K562 (cell line): ENCODE measurements at regions not wholly inside any gene's neighbourhood (a gene's known extent, or its start where the extent isn't known, plus 50 kb on each side); places are given as distances from the start of the nearest gene placed in this dataset.

Experiments used
- ATAC-seq: fragments of 200-7000 bp; cut with Tn5 transposase; 3 replicates; pipeline ENCODE4 v1.9.1; 2020; ENCODE audit warnings: moderate library complexity
- BruUV-seq: library from RNA; stranded (reverse); fragments of 400-500 nt; replicated peaks from 2 replicates; lab custom pipeline; 2021; lab: Mats Ljungman, UMichigan
- CTCF ChIA-PET: fragments of 300-600 bp; formaldehyde crosslinking; extraction: SDS; loops from one replicate; lab custom pipeline; 2021; ENCODE audit warnings: low intra/inter-chr PET ratio; lab: Yijun Ruan, JAX
- POLR2A ChIA-PET: fragments of 300-600, 350-650 bp; sonication (Branson Sonifier 250); formaldehyde crosslinking; extraction: SDS; loops from one replicate; lab custom pipeline; 2021; ENCODE audit warnings: antibody characterized with exemption, inconsistent platforms; lab: Yijun Ruan, JAX
- DNase-seq, 4 experiments: peaks; one replicate each; pipeline versions ENCODE4 v3.0.0 to v3.0.0-alpha.2; 2011 to 2018; ENCODE audit warnings: low spot score in 3 of 4, mixed read lengths in 3 of 4; ENCODE audit errors: extremely low read depth in 1 of 4
- FAIRE-seq: peaks from 2 replicates; lab custom pipeline; 2011; peaks lifted over from hg19 to GRCh38; lab: Jason Lieb, UNC
- H2AFZ ChIP-seq: 2 replicates; pipeline ENCODE4 v1.6.0; 2011; ENCODE audit warnings: low read depth, low read length, control low read depth, inconsistent platforms
- H3K27ac ChIP-seq: fragments of 200-600 bp; 3 replicates; pipeline ENCODE4 v1.8.0; 2011; ENCODE audit warnings: low read depth, mild to moderate bottlenecking, control low read depth, inconsistent platforms, low read length, moderate library complexity, mixed read lengths; ENCODE audit errors: extremely low read depth
- H3K27me3 ChIP-seq, 2 experiments: fragments of 300-600 bp in 1 of 2; 2 replicates in 1 of 2; 3 replicates in 1 of 2; pipeline versions ENCODE4 v1.6.0 to v1.8.0; 2011; ENCODE audit warnings: inconsistent platforms in 2 of 2, low read length in 2 of 2, mild to moderate bottlenecking in 1 of 2, mixed read lengths in 1 of 2, moderate library complexity in 1 of 2; ENCODE audit not compliant: control insufficient read depth in 2 of 2, insufficient read depth in 2 of 2
- H3K36me3 ChIP-seq: fragments of 300-600 bp; 3 replicates; pipeline ENCODE4 v1.8.0; 2011; ENCODE audit warnings: mild to moderate bottlenecking, low read length, inconsistent platforms; ENCODE audit not compliant: control insufficient read depth, insufficient read depth
- H3K4me1 ChIP-seq, 2 experiments: fragments of 200-600 bp in 1 of 2; replicated peaks in 1 of 2; 2 replicates in 1 of 2; 3 replicates in 1 of 2; pipeline versions ENCODE4 v1.5.1 to v1.8.0; 2011; ENCODE audit warnings: inconsistent platforms in 2 of 2, low read length in 2 of 2, mild to moderate bottlenecking in 1 of 2, mixed read lengths in 1 of 2, moderate library complexity in 1 of 2; ENCODE audit not compliant: control insufficient read depth in 2 of 2, insufficient read depth in 2 of 2
- H3K4me2 ChIP-seq: 2 replicates; pipeline ENCODE4 v1.6.1; 2011; ENCODE audit warnings: low read length, control low read depth, inconsistent platforms, mixed read lengths; ENCODE audit not compliant: insufficient read depth
- H3K4me3 ChIP-seq: fragments of 200-600 bp; sonication (generic), shearing (Covaris generic); 2 replicates; pipeline ENCODE4 v1.5.1; 2016; ENCODE audit warnings: control low read depth, inconsistent platforms
- H3K79me2 ChIP-seq: fragments of 200-600 bp; 3 replicates; pipeline ENCODE4 v1.8.0; 2011; ENCODE audit warnings: low read length, inconsistent platforms; ENCODE audit not compliant: control insufficient read depth, insufficient read depth
- H3K9ac ChIP-seq, 2 experiments: 2 replicates each; pipeline versions ENCODE4 v1.6.0 to v1.6.1; 2011; ENCODE audit warnings: low read depth in 2 of 2, low read length in 2 of 2, control low read depth in 1 of 2, inconsistent platforms in 1 of 2, mild to moderate bottlenecking in 1 of 2, mixed read lengths in 1 of 2; ENCODE audit not compliant: insufficient read depth in 1 of 2
- H3K9me1 ChIP-seq: one replicate; pipeline ENCODE4 v1.6.0; 2011; ENCODE audit warnings: inconsistent platforms, mild to moderate bottlenecking, low read length, moderate library complexity; ENCODE audit not compliant: control insufficient read depth, insufficient read depth
- H3K9me3 ChIP-seq: replicated peaks from 2 replicates; pipeline ENCODE4 v1.5.1; 2011; ENCODE audit warnings: low read depth, low read length, inconsistent platforms; ENCODE audit not compliant: control insufficient read depth, insufficient read depth
- H4K20me1 ChIP-seq: replicated peaks from 2 replicates; pipeline ENCODE4 v1.6.1; 2011; ENCODE audit warnings: low read length, inconsistent platforms, mixed read lengths; ENCODE audit not compliant: control insufficient read depth, insufficient read depth
- ADNP ChIP-seq: fragments of 200-800 bp; sonication (Bioruptor generic); IDR thresholded peaks from 2 replicates; pipeline ENCODE4 v1.6.1; 2016; ENCODE audit warnings: missing genetic modification characterization, missing compliant biosample characterization
- CBX8 ChIP-seq: fragments of 200-600 bp; sonication (generic); IDR thresholded peaks from 2 replicates; pipeline ENCODE4 v1.6.1; 2012; ENCODE audit warnings: borderline replicate concordance, mixed run types, low read depth, mild to moderate bottlenecking, moderate library complexity, mixed read lengths, low read length, control low read depth, inconsistent platforms; ENCODE audit not compliant: poor library complexity, severe bottlenecking; ENCODE audit errors: extremely low read depth
- CHD1 ChIP-seq: fragments of 200-600 bp; sonication (generic); IDR thresholded peaks from one replicate; pipeline ENCODE4 v1.6.1; 2012; ENCODE audit warnings: mild to moderate bottlenecking, moderate library complexity, low read length, inconsistent platforms
- E2F1 ChIP-seq: sonication (generic); formaldehyde crosslinking; IDR thresholded peaks from 2 replicates; pipeline ENCODE4 v1.8.1; 2023; ENCODE audit warnings: mild to moderate bottlenecking, missing genetic modification reagents, moderate library complexity
- ELF2 ChIP-seq: fragments of 250-450 bp; sonication (Bioruptor Pico); IDR thresholded peaks from 2 replicates; pipeline ENCODE4 v1.5.0; 2021; ENCODE audit warnings: mild to moderate bottlenecking
- IRF9 ChIP-seq: fragments of 450-650 bp; IDR thresholded peaks from 2 replicates; pipeline ENCODE4 v1.6.1; 2016; ENCODE audit warnings: missing biosample characterization, missing genetic modification characterization
- MCM7 ChIP-seq, 2 experiments: fragments of 450-650 bp; IDR thresholded peaks; 2 replicates each; pipeline ENCODE4 v1.6.1; 2016 to 2018
- NELFE ChIP-seq: IDR thresholded peaks from 2 replicates; pipeline ENCODE4 v1.6.1; 2011; ENCODE audit warnings: mild to moderate bottlenecking; ENCODE audit not compliant: insufficient read depth, insufficient read length
- NFE2 ChIP-seq: IDR thresholded peaks from 2 replicates; pipeline ENCODE4 v1.6.1; 2014; ENCODE audit warnings: antibody characterized with exemption, low read depth
- PHF8 ChIP-seq: fragments of 200-600 bp; sonication (generic); IDR thresholded peaks from 2 replicates; pipeline ENCODE4 v1.6.1; 2012; ENCODE audit warnings: mixed run types, mild to moderate bottlenecking, inconsistent platforms, low read length, moderate library complexity, borderline replicate concordance
- RBM34 ChIP-seq: fragments of 200-400 bp; formaldehyde crosslinking; IDR thresholded peaks from 2 replicates; pipeline ENCODE4 v1.6.1; 2018; ENCODE audit warnings: low read length, borderline replicate concordance; ENCODE audit not compliant: insufficient read depth
- SIRT6 ChIP-seq: IDR thresholded peaks from one replicate; pipeline ENCODE4 v1.6.1; 2012; ENCODE audit warnings: low read depth, mild to moderate bottlenecking, control low read depth, inconsistent platforms, low read length, moderate library complexity
- SLC30A9 ChIP-seq: fragments of 250-450 bp; sonication (Bioruptor Pico); IDR thresholded peaks from 2 replicates; pipeline ENCODE4 v1.8.0; 2022; ENCODE audit warnings: mild to moderate bottlenecking, moderate library complexity
- SNIP1 ChIP-seq: fragments of 450-650 bp; IDR thresholded peaks from 2 replicates; pipeline ENCODE4 v1.7.1; 2017; ENCODE audit warnings: low read depth, mild to moderate bottlenecking
- THRB ChIP-seq: fragments of 450-650 bp; formaldehyde crosslinking; conservative IDR thresholded peaks from 2 replicates; pipeline ENCODE4 v1.4.0; 2022; ENCODE audit warnings: mild to moderate bottlenecking, missing genetic modification characterization
- ZFP30 ChIP-seq: fragments of 250-450 bp; sonication (Bioruptor Pico); IDR thresholded peaks from 2 replicates; pipeline ENCODE4 v1.8.0; 2022; ENCODE audit warnings: moderate library complexity, mild to moderate bottlenecking, inconsistent platforms, borderline replicate concordance
- ZNF224 ChIP-seq: sonication (generic); formaldehyde crosslinking; IDR thresholded peaks from 2 replicates; pipeline ENCODE4 v1.8.0; 2022; ENCODE audit warnings: mild to moderate bottlenecking, missing genetic modification reagents
- ZNF431 ChIP-seq: sonication (generic); formaldehyde crosslinking; IDR thresholded peaks from 2 replicates; pipeline ENCODE4 v1.8.0; 2022; ENCODE audit warnings: mild to moderate bottlenecking, missing genetic modification reagents
- ZNF77 ChIP-seq: fragments of 250-450 bp; sonication (Bioruptor Pico); IDR thresholded peaks from 2 replicates; pipeline ENCODE4 v1.5.0; 2020
- WGBS: fragments of 100-300 bp; shearing (Covaris generic); methylation state at CpG from one replicate; pipeline ENCODE4 v1.1.6; 2016; ENCODE audit warnings: low coverage, mixed read lengths; ENCODE audit not compliant: insufficient coverage; ENCODE audit errors: missing lambda C conversion rate; 5-methylcytosine and 5-hydroxymethylcytosine counted together
- in situ Hi-C: fragments of 300-500 bp; cut with MboI; formaldehyde crosslinking; loops from 4 replicates; pipeline ENCODE4 v1.15.0; 2018; ENCODE audit warnings: inconsistent platforms, mixed read lengths
- intact Hi-C: fragments of 100-400 bp; cut with micrococcal nuclease; formaldehyde crosslinking; loops from 2 replicates; pipeline ENCODE4 v1.14.2; 2022

DNA sequence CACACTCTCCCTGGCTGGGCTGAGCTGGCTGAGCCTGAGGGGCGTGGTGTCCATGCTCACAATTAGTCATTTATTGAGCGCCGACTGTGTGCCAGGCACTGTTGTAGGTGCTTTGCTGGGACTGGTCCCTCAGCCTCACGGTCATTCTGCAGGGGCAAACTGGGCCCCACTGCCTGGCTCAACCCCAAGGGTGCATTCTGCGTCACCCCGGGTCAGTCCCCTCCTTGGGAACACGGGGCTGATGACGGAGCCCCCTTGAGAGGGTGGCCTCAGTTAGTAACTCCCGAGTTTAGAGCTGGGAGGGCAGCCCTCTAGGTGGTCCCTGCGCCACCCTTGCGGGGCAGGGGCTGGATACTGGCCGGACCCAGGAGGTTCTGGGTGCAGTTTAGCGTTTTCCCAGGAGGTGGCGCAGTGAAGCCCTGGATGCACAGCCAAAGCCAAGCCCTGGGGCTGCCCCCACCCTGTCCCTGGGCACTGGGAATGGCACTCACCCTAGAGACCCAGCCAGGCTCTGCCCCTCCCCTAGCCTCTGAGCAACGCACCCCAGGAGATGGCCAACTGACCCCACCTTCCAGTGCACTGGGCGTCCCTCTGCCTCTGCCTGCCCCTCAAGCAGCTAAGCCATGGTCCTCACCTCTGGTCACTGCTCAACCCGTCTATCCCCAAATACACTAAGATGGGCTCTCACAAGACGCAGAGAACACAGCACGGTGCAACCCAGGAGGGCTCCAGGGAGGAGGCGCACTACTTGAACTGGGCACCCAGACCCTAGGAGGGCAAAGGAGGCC, 243.2 kb upstream of the GSE1 start:
- peak overlapping the region; percentile 13 to 84; a peak in 3 of 4 replicates for H3K9ac ChIP-seq
- H3K4me2 ChIP-seq: no peak overlapping the region
- in situ Hi-C loops: loop anchor here (10.0 kb wide), 1 partner anchor 255 kb away; the partner anchor contains the start of gene CIBAR2
- DNase-seq: peak; percentile 80 to 90 (median 87)
- peak overlapping the region; percentile 20; the same call in 1 of the 2 replicates for H2AFZ ChIP-seq
- ChIA-PET POLR2A (interaction anchor here (1.4 to 1.6 kb wide), 2 partner anchors 11 to 193 kb away, joined by 6 to 8 read pairs; no protein-coding TSS in a partner anchor), CTCF (interaction anchor here (0.7 to 1.2 kb wide), 2 partner anchors 28 to 51 kb away, joined by 6 to 7 read pairs; no protein-coding TSS in a partner anchor)
- intact Hi-C loops: loop anchor here (1.0 kb wide), 1 partner anchor 23 kb away; no protein-coding TSS in a partner anchor
- no peaks in the 10 kb centered on the region for H3K36me3 ChIP-seq
- 25% methylated on average over 20 of the region's 20 CpGs for WGBS
- no peak overlapping the region for H3K4me3 ChIP-seq
- H3K27ac ChIP-seq: no peak overlapping the region; the same call in 2 of the 3 replicates
- no peaks in the 10 kb centered on the region for H3K27me3 ChIP-seq
- H3K79me2 ChIP-seq: no peaks in the 10 kb centered on the region; the same call in 2 of the 3 replicates
- H3K9me1 ChIP-seq: no peaks in the 10 kb centered on the region
- ATAC-seq: peak; percentile 90
- BruUV-seq: no TSS peak
- FAIRE-seq: peak; percentile 76
- H4K20me1 ChIP-seq: no peaks in the 10 kb centered on the region
- no peaks in the 10 kb centered on the region for H3K9me3 ChIP-seq
- peaks cover 42 to 89% of the 10 kb centered on the region in 2 experiments for H3K4me1 ChIP-seq
- TF ChIP-seq MCM7 (IDR thresholded peaks at IDR 0.05): no peak
- TF ChIP-seq E2F1 (CRISPR knock-in tag): no peak
- no peak for TF ChIP-seq SLC30A9
- TF ChIP-seq ZFP30 (CRISPR knock-in tag): no peak
- no peak for TF ChIP-seq NFE2
- TF ChIP-seq PHF8: no peak
- no peak for TF ChIP-seq SNIP1
- no peak for TF ChIP-seq SIRT6
- TF ChIP-seq THRB (CRISPR knock-in tag): no peak
- TF ChIP-seq ADNP (tag): peak; percentile 53; the same call in 1 of the 2 replicates
- no peak for TF ChIP-seq ZNF431 (CRISPR knock-in tag)
- no peak for TF ChIP-seq IRF9 (tag)
- TF ChIP-seq CBX8: no peak
- TF ChIP-seq CHD1: no peak
- TF ChIP-seq RBM34: no peak
- TF ChIP-seq ZNF224 (CRISPR knock-in tag): no peak
- TF ChIP-seq ZNF77: no peak
- no peak for TF ChIP-seq NELFE
- TF ChIP-seq ELF2 (CRISPR knock-in tag): no peak
